HL-60 (cell line): ENCODE measurements at regions not wholly inside any gene's neighbourhood (a gene's known extent, or its start where the extent isn't known, plus 50 kb on each side); places are given as distances from the start of the nearest gene placed in this dataset.

ENCODE experiments used
- CTCF ChIP-seq: IDR thresholded peaks from one replicate; pipeline ENCODE4 v1.5.1; 2011; ENCODE audit warnings: low read length, control low read depth, inconsistent platforms; ENCODE audit not compliant: insufficient read depth
- GABPA ChIP-seq: IDR thresholded peaks from 2 replicates; pipeline ENCODE4 v1.6.1; 2012; ENCODE audit warnings: low read depth
- POLR2AphosphoS5 ChIP-seq: IDR thresholded peaks from 2 replicates; pipeline ENCODE4 v1.6.1; 2012; ENCODE audit warnings: low read depth
- REST ChIP-seq: IDR thresholded peaks from 2 replicates; pipeline ENCODE4 v1.6.1; 2012; ENCODE audit warnings: low read depth; ENCODE audit not compliant: insufficient replicate concordance

GRCh38 chr3:115254492-115255196 lies 107.6 kb upstream of the ZBTB20 start:
- TF ChIP-seq CTCF (no peak), POLR2AphosphoS5 (no peak), REST (no peak), GABPA (no peak)
